Caco-2 (cell line): ENCODE measurements at regions not wholly inside any gene's neighbourhood (a gene's known extent, or its start where the extent isn't known, plus 50 kb on each side); places are given as distances from the start of the nearest gene placed in this dataset.

ENCODE experiments used
- BruUV-seq: library from RNA; stranded (reverse); fragments of 400-500 nt; replicated peaks from 2 replicates; lab custom pipeline; 2021; lab: Mats Ljungman, UMichigan
- CTCF ChIA-PET: fragments of 300-600 bp; sonication (Branson Sonifier 250); formaldehyde crosslinking; loops from one replicate; lab custom pipeline; 2022; ENCODE audit warnings: antibody characterized with exemption; lab: Charles Lee
- POLR2A ChIA-PET: fragments of 300-600 bp; sonication (Branson Sonifier 250); formaldehyde crosslinking; loops from one replicate; lab custom pipeline; 2022; ENCODE audit warnings: antibody characterized with exemption; lab: Charles Lee
- DNase-seq, 2 experiments: peaks; one replicate each; pipeline versions ENCODE4 v3.0.0 to v3.0.0-alpha.2; 2020 to 2022
- H3K27me3 ChIP-seq: replicated peaks from 2 replicates; pipeline ENCODE4 v1.6.0; 2011; ENCODE audit warnings: low read length; ENCODE audit not compliant: control insufficient read depth, insufficient read depth
- H3K36me3 ChIP-seq: 2 replicates; pipeline ENCODE4 v1.5.1; 2011; ENCODE audit warnings: low read length; ENCODE audit not compliant: control insufficient read depth, insufficient read depth
- H3K4me1 ChIP-seq: fragments of 250-450 bp; sonication (Bioruptor Pico); 2 replicates; pipeline ENCODE4 v1.5.1; 2020; ENCODE audit warnings: mild to moderate bottlenecking
- H3K4me3 ChIP-seq: 2 replicates; pipeline ENCODE4 v1.5.1; 2011; ENCODE audit warnings: low read depth, mild to moderate bottlenecking, control low read depth, low read length
- H3K9me3 ChIP-seq: fragments of 250-450 bp; sonication (Bioruptor Pico); 2 replicates; pipeline ENCODE4 v1.5.1; 2020; ENCODE audit warnings: mild to moderate bottlenecking, moderate library complexity
- H3K27ac Mint-ChIP-seq: one replicate; pipeline ENCODE4 v1.8.0; 2022; ENCODE audit warnings: mixed read lengths; ENCODE audit not compliant: unreplicated experiment
- H3K27me3 Mint-ChIP-seq: one replicate; pipeline ENCODE4 v1.8.0; 2022; ENCODE audit warnings: mixed read lengths; ENCODE audit not compliant: insufficient read depth, unreplicated experiment
- H3K36me3 Mint-ChIP-seq: one replicate; pipeline ENCODE4 v1.8.0; 2022; ENCODE audit warnings: mild to moderate bottlenecking, mixed read lengths; ENCODE audit not compliant: insufficient read depth, unreplicated experiment
- H3K4me1 Mint-ChIP-seq: one replicate; pipeline ENCODE4 v1.8.0; 2022; ENCODE audit warnings: low read depth, mixed read lengths; ENCODE audit not compliant: unreplicated experiment
- H3K4me3 Mint-ChIP-seq: one replicate; pipeline ENCODE4 v1.8.0; 2022; ENCODE audit warnings: mild to moderate bottlenecking, moderate library complexity, mixed read lengths; ENCODE audit not compliant: unreplicated experiment
- H3K9me3 Mint-ChIP-seq: one replicate; pipeline ENCODE4 v1.8.0; 2022; ENCODE audit warnings: mixed read lengths; ENCODE audit not compliant: unreplicated experiment
- CTCF ChIP-seq, 2 experiments: fragments of 200-600 bp in 1 of 2; IDR thresholded peaks; 1 replicate in 1 of 2; 2 replicates in 1 of 2; pipeline versions ENCODE4 v1.5.1 to v1.8.0; 2011 to 2022; ENCODE audit warnings: antibody characterized with exemption in 1 of 2, control low read depth in 1 of 2, inconsistent platforms in 1 of 2, low read depth in 1 of 2, low read length in 1 of 2, mild to moderate bottlenecking in 1 of 2, moderate library complexity in 1 of 2; ENCODE audit not compliant: insufficient read depth in 1 of 2, severe bottlenecking in 1 of 2, unreplicated experiment in 1 of 2
- intact Hi-C: fragments of 100-400 bp; cut with micrococcal nuclease; formaldehyde crosslinking; loops from one replicate; pipeline ENCODE4 v1.10.0; 2022; ENCODE audit not compliant: unreplicated experiment

- CTCF ChIA-PET, result interaction anchor here (1.0 kb wide), 1 partner anchor 21 kb away, joined by 3 read pairs; no protein-coding TSS in a partner anchor
- Histone ChIP-seq H3K9me3 (no peaks in the 10 kb centered on the region; the same call in 1 of the 2 replicates), H3K36me3 (no peaks in the 10 kb centered on the region), H3K4me3 (no peak overlapping the region), H3K27me3 (no peaks in the 10 kb centered on the region), H3K4me1 (peaks cover 25% of the 10 kb centered on the region)
- H3K4me3 Mint-ChIP-seq, result peak overlapping the region; percentile 54
- intact Hi-C loops, result loop anchor here (1.0 to 5.0 kb wide), 6 partner anchors 18 to 220 kb away; partner anchors contain the start of gene EGFR
- H3K27ac Mint-ChIP-seq, result peak overlapping the region; percentile 94
- H3K9me3 Mint-ChIP-seq, result peaks cover 16% of the 10 kb centered on the region
- no TSS peak for BruUV-seq
- peaks cover 23% of the 10 kb centered on the region for H3K4me1 Mint-ChIP-seq
- peak; percentile 81 to 87 for DNase-seq
- no peak for TF ChIP-seq CTCF (IDR thresholded peaks at IDR 0.05; ENCODE audit: insufficient read depth in 1 of 2, low read depth in 1 of 2, low read length in 1 of 2, severe bottlenecking in 1 of 2, unreplicated experiment in 1 of 2)
- H3K27me3 Mint-ChIP-seq, result no peaks in the 10 kb centered on the region
- no peaks in the 10 kb centered on the region for H3K36me3 Mint-ChIP-seq
- POLR2A ChIA-PET, result interaction anchor here (1.0 kb wide), 1 partner anchor 21 kb away, joined by 3 read pairs; no protein-coding TSS in a partner anchor
Observed at GRCh38 chr7:54967377-54967776, 51.4 kb upstream of the EGFR start.

- ChIA-PET CTCF (no interaction called here), POLR2A (no interaction called here)
- no peak overlapping the region for H3K4me3 Mint-ChIP-seq
- H3K4me1 ChIP-seq, result peaks cover 25% of the 10 kb centered on the region
- intact Hi-C loops, result loop anchor here (5.0 kb wide), 1 partner anchor 219 kb away; no protein-coding TSS in a partner anchor
- H3K27me3 ChIP-seq, result no peaks in the 10 kb centered on the region
- H3K36me3 Mint-ChIP-seq, result no peaks in the 10 kb centered on the region
- no peaks in the 10 kb centered on the region for H3K27me3 Mint-ChIP-seq
- no TSS peak for BruUV-seq
- H3K27ac Mint-ChIP-seq, result peak overlapping the region; percentile 94
- H3K9me3 Mint-ChIP-seq, result peaks cover 22% of the 10 kb centered on the region
- DNase-seq, result no peak
- H3K36me3 ChIP-seq, result no peaks in the 10 kb centered on the region
- peaks cover 6% of the 10 kb centered on the region for H3K9me3 ChIP-seq
- no peak overlapping the region for H3K4me3 ChIP-seq
- H3K4me1 Mint-ChIP-seq, result peaks cover 23% of the 10 kb centered on the region
- no peak for TF ChIP-seq CTCF (IDR thresholded peaks at IDR 0.05; ENCODE audit: insufficient read depth in 1 of 2, low read depth in 1 of 2, low read length in 1 of 2, severe bottlenecking in 1 of 2, unreplicated experiment in 1 of 2)
Observed at GRCh38 chr7:54968018-54968417, 50.8 kb upstream of the EGFR start.
